Ishikawa (cell line): ENCODE measurements at regions not wholly inside any gene's neighbourhood (a gene's known extent, or its start where the extent isn't known, plus 50 kb on each side); places are given as distances from the start of the nearest gene placed in this dataset.

Experiments
- CEBPB ChIP-seq: IDR thresholded peaks from 2 replicates; pipeline ENCODE4 v1.6.1; 2012
- CREB1 ChIP-seq: IDR thresholded peaks from 2 replicates; pipeline ENCODE4 v1.6.1; 2012; ENCODE audit warnings: low read depth
- EGR1 ChIP-seq: IDR thresholded peaks from 2 replicates; pipeline ENCODE4 v1.6.1; 2012
- EP300 ChIP-seq: IDR thresholded peaks from 2 replicates; pipeline ENCODE4 v1.6.1; 2012; ENCODE audit warnings: borderline replicate concordance
- FOXM1 ChIP-seq: IDR thresholded peaks from 2 replicates; pipeline ENCODE4 v1.6.1; 2012; ENCODE audit warnings: low read depth, borderline replicate concordance
- NFIC ChIP-seq: IDR thresholded peaks from 2 replicates; pipeline ENCODE4 v1.6.1; 2012
- RAD21 ChIP-seq: IDR thresholded peaks from 2 replicates; pipeline ENCODE4 v1.6.1; 2012; ENCODE audit warnings: low read depth
- TAF1 ChIP-seq: IDR thresholded peaks from 2 replicates; pipeline ENCODE4 v1.6.1; 2012; ENCODE audit warnings: low read depth, mild to moderate bottlenecking
- TCF12 ChIP-seq: IDR thresholded peaks from 2 replicates; pipeline ENCODE4 v1.6.1; 2012; ENCODE audit warnings: low read depth
- TEAD4 ChIP-seq: IDR thresholded peaks from 2 replicates; pipeline ENCODE4 v1.6.1; 2012
- USF1 ChIP-seq: IDR thresholded peaks from 2 replicates; pipeline ENCODE4 v1.6.1; 2012
- YY1 ChIP-seq: IDR thresholded peaks from 2 replicates; pipeline ENCODE4 v1.6.1; 2012; ENCODE audit warnings: low read depth
- ZBTB7A ChIP-seq: IDR thresholded peaks from 2 replicates; pipeline ENCODE4 v1.6.1; 2012; ENCODE audit warnings: low read depth
- TF ChIP-seq, protein P1 (sequence below): IDR thresholded peaks from 2 replicates; pipeline ENCODE4 v1.6.1; 2012
- TF ChIP-seq, protein P2 (sequence below): IDR thresholded peaks from 2 replicates; pipeline ENCODE4 v1.6.1; 2012; ENCODE audit warnings: low read depth, mild to moderate bottlenecking

- TF ChIP-seq, protein P1, sequence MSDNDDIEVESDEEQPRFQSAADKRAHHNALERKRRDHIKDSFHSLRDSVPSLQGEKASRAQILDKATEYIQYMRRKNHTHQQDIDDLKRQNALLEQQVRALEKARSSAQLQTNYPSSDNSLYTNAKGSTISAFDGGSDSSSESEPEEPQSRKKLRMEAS, result no peak
- TF ChIP-seq YY1 (no peak), TEAD4 (no peak), RAD21 (no peak), EP300 (no peak), TAF1 (no peak), NFIC (no peak)
- TF ChIP-seq, protein P2, sequence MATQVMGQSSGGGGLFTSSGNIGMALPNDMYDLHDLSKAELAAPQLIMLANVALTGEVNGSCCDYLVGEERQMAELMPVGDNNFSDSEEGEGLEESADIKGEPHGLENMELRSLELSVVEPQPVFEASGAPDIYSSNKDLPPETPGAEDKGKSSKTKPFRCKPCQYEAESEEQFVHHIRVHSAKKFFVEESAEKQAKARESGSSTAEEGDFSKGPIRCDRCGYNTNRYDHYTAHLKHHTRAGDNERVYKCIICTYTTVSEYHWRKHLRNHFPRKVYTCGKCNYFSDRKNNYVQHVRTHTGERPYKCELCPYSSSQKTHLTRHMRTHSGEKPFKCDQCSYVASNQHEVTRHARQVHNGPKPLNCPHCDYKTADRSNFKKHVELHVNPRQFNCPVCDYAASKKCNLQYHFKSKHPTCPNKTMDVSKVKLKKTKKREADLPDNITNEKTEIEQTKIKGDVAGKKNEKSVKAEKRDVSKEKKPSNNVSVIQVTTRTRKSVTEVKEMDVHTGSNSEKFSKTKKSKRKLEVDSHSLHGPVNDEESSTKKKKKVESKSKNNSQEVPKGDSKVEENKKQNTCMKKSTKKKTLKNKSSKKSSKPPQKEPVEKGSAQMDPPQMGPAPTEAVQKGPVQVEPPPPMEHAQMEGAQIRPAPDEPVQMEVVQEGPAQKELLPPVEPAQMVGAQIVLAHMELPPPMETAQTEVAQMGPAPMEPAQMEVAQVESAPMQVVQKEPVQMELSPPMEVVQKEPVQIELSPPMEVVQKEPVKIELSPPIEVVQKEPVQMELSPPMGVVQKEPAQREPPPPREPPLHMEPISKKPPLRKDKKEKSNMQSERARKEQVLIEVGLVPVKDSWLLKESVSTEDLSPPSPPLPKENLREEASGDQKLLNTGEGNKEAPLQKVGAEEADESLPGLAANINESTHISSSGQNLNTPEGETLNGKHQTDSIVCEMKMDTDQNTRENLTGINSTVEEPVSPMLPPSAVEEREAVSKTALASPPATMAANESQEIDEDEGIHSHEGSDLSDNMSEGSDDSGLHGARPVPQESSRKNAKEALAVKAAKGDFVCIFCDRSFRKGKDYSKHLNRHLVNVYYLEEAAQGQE, result no peak
These were observed 150.8 kb downstream of the SOX9 start for GRCh38 chr17:72271603-72272002.

DNA sequence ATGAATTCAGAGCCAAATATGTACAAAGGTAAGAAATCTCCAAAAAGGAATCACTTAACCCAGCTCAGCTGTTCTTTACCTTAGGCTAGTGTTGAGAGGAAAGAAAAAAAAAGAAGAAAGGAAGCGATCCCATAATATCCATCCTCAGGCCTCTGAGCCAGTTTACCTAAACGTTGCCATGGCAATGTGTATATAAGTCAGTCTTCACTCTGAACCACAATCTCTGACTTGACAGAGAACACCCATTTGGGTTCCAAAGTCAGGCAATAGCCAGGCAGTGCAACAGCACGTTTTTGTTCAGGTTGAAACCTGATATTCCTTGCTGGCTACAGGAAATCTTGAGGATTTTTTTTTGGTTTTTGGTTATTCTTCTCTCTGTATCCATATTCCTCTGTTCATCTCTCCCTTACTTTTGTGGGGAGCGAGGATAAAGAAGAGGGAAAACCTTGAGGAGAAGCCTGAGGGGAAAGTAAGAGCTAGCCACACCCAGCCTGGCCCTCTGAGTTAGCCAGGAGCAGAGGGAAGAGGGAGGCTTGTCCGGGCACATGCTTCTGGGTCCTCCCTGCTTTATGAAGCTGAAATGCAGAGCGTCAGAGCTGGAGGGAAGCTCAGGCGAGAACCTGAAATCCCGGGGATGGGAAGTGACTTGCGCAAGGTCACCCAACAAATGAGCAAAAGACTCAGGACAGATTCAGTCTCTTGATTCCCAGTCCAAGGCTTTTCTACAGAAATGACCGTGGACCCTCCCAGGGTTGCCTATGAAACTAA, 152.7 kb downstream of the SOX9 start:
- TF ChIP-seq CEBPB (no peak), ZBTB7A (no peak)

DNA sequence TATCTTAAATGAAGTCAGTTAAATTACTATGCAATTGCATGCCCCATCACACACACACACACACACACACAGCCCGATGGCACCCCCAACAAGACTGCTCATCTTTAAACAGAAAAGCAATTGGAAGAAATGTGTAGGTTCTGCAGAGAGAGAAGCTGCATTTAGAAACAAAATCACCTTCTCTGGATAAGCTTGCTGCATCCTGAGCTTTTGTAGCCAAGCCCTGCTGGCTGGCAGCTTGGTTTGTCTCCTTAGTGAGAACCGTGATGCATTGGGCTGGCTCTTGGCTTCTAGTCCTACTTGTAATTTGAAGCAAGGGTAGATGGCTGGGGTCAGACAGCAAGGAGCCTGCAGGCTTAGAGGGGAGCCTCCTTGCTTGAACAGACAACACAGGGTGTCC, 153.8 kb downstream of the SOX9 start:
- no peak for TF ChIP-seq TAF1
- no peak for TF ChIP-seq CEBPB
- TF ChIP-seq USF1, result no peak
- TF ChIP-seq, protein P1, result no peak

DNA sequence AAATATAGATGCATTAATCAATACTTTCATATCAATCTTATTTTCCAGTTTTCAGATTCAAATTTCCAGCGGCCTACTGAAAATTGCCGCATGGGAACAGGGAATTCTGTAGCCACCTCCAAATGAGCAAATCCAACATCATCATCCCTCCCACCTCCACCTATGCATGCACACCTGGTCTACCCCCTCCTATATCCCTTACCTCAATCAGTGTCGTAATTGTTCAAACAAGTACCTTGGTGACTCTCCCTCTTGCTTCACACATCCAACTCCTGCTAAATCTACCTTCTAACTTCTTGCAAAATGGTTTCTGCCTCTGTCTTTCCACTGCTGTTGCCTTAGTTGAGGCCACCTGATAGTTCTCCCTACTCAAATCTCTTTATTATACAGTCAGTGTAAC, 160.1 kb downstream of the SOX9 start:
- TF ChIP-seq, protein P2, result no peak
- no peak for TF ChIP-seq USF1
- no peak for TF ChIP-seq TAF1
- no peak for TF ChIP-seq FOXM1
- TF ChIP-seq CEBPB, result no peak
- no peak for TF ChIP-seq TEAD4
- no peak for TF ChIP-seq RAD21
- TF ChIP-seq NFIC, result no peak
- no peak for TF ChIP-seq YY1
- no peak for TF ChIP-seq EP300
- TF ChIP-seq ZBTB7A, result no peak
- TF ChIP-seq CREB1, result no peak
- no peak for TF ChIP-seq EGR1
- TF ChIP-seq TCF12, result no peak
- TF ChIP-seq, protein P1, result no peak

DNA sequence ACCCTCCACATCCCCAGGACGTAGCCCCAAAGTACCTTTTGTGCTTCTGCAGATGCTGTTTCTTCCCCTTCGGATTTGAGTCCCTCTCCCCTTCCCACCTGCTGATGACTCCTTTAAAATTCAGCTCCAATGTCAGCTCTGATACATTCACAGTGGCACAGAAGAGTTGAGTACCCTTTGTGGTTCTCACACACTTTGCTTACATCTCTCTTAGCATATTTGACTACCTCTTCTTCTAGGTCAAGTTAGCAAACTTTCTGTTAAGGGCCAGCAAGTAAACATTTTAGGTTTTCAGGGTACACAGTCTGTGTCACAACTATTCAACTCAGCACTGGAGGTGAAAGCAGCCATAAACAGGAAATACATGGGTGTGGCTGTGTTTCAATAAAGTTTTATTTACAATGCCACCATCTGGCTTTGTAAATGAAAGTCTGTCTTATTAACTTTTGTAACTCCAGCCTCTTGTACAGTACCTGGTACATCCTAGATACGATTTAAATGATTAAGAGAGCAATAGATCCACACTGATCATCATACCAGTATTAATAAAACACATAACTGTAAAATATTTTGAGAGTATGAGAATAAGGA, 161.7 kb downstream of the SOX9 start:
- TF ChIP-seq, protein P2, result no peak
- TF ChIP-seq TEAD4, result no peak
- no peak for TF ChIP-seq EGR1
- no peak for TF ChIP-seq RAD21
- no peak for TF ChIP-seq TCF12
- TF ChIP-seq FOXM1, result no peak
- no peak for TF ChIP-seq TAF1
- TF ChIP-seq CREB1, result no peak
- no peak for TF ChIP-seq CEBPB
